Fibroblast of lung (primary cell): ENCODE measurements at regions not wholly inside any gene's neighbourhood (a gene's known extent, or its start where the extent isn't known, plus 50 kb on each side); places are given as distances from the start of the nearest gene placed in this dataset.

Experiments
- DNase-seq, 2 donors: peaks; one replicate each; pipeline versions ENCODE4 v3.0.0 to v3.0.0-alpha.2; 2010; ENCODE audit warnings: low read depth in 2 of 2
- H2AFZ ChIP-seq: 2 replicates; pipeline ENCODE4 v1.5.1; 2012; ENCODE audit warnings: low read length, control low read depth, inconsistent platforms
- H3K27ac ChIP-seq: 2 replicates; pipeline ENCODE4 v1.5.1; 2011; ENCODE audit warnings: low read length, control low read depth; ENCODE audit not compliant: insufficient read depth
- H3K27me3 ChIP-seq: 2 replicates; pipeline ENCODE4 v1.5.1; 2011; ENCODE audit warnings: mild to moderate bottlenecking, low read length; ENCODE audit not compliant: control insufficient read depth, insufficient read depth
- H3K36me3 ChIP-seq: 2 replicates; pipeline ENCODE4 v1.5.1; 2011; ENCODE audit warnings: low read length; ENCODE audit not compliant: control insufficient read depth, insufficient read depth
- H3K4me1 ChIP-seq: 2 replicates; pipeline ENCODE4 v1.5.1; 2011; ENCODE audit warnings: low read length; ENCODE audit not compliant: control insufficient read depth, insufficient read depth; ENCODE audit errors: extremely low read depth
- H3K4me2 ChIP-seq: 2 replicates; pipeline ENCODE4 v1.5.1; 2011; ENCODE audit warnings: low read length, control low read depth; ENCODE audit not compliant: insufficient read depth; ENCODE audit errors: extremely low read depth
- H3K4me3 ChIP-seq, 4 experiments: fragments of 200-600 bp in 1 of 4; sonication (generic) in 1 of 4; replicated peaks in 1 of 4; 2 replicates each; pipeline ENCODE4 v1.5.1; 2011 to 2016; ENCODE audit warnings: low read length in 4 of 4, low read depth in 3 of 4, mild to moderate bottlenecking in 3 of 4, control low read depth in 2 of 4, inconsistent platforms in 1 of 4, mixed read lengths in 1 of 4; ENCODE audit not compliant: insufficient read depth in 1 of 4; ENCODE audit errors: control extremely low read depth in 1 of 4
- H3K79me2 ChIP-seq: 2 replicates; pipeline ENCODE4 v1.5.1; 2012; ENCODE audit warnings: mild to moderate bottlenecking, low read length, inconsistent platforms; ENCODE audit not compliant: control insufficient read depth, insufficient read depth
- H3K9ac ChIP-seq: 2 replicates; pipeline ENCODE4 v1.5.1; 2011; ENCODE audit warnings: mild to moderate bottlenecking, low read length, control low read depth; ENCODE audit not compliant: insufficient read depth
- H3K9me3 ChIP-seq: 2 replicates; pipeline ENCODE4 v1.5.1; 2012; ENCODE audit warnings: low read depth, low read length; ENCODE audit not compliant: control insufficient read depth, insufficient read depth
- H4K20me1 ChIP-seq: 2 replicates; pipeline ENCODE4 v1.5.1; 2011; ENCODE audit warnings: low read length; ENCODE audit not compliant: control insufficient read depth, insufficient read depth; ENCODE audit errors: extremely low read depth
- CTCF ChIP-seq, 2 donors: IDR thresholded peaks in 1 of 2; conservative IDR thresholded peaks in 1 of 2; 1 replicate in 1 of 2; 2 replicates in 1 of 2; pipeline ENCODE4 v1.5.1; 2011 to 2012; ENCODE audit warnings: low read length in 2 of 2, control low read depth in 1 of 2, inconsistent platforms in 1 of 2, low read depth in 1 of 2, mild to moderate bottlenecking in 1 of 2
- EZH2 ChIP-seq: IDR thresholded peaks from 2 replicates; pipeline ENCODE4 v1.5.1; 2012; ENCODE audit warnings: low read length, control low read depth, mild to moderate bottlenecking; ENCODE audit errors: missing control alignments

- Histone ChIP-seq H3K4me3 (no peak overlapping the region), H3K9me3 (no peaks in the 10 kb centered on the region), H3K9ac (no peak overlapping the region), H3K27ac (no peak overlapping the region), H3K4me1 (no peaks in the 10 kb centered on the region), H3K36me3 (no peaks in the 10 kb centered on the region), H3K79me2 (no peaks in the 10 kb centered on the region), H3K4me2 (no peak overlapping the region), H4K20me1 (no peaks in the 10 kb centered on the region), H3K27me3 (no peaks in the 10 kb centered on the region), H2AFZ (no peak overlapping the region)
- TF ChIP-seq EZH2 (no peak), CTCF (conservative IDR thresholded peaks at IDR 0.05 in 1 of 2, IDR thresholded peaks at IDR 0.05 in 1 of 2; ENCODE audit: low read depth in 1 of 2, low read length in 2 of 2) (no peak)
- no peak for DNase-seq
Observed at GRCh38 chr14:98510392-98510791, 761.6 kb downstream of the BCL11B start.

GRCh38 chr14:98512501-98513251, 759.3 kb downstream of the BCL11B start:
- Histone ChIP-seq H3K4me3 (no peak overlapping the region), H3K9me3 (no peaks in the 10 kb centered on the region), H2AFZ (no peak overlapping the region), H3K27ac (no peak overlapping the region), H3K79me2 (no peaks in the 10 kb centered on the region), H3K9ac (no peak overlapping the region), H3K4me2 (no peak overlapping the region), H3K27me3 (no peaks in the 10 kb centered on the region), H4K20me1 (no peaks in the 10 kb centered on the region), H3K36me3 (no peaks in the 10 kb centered on the region), H3K4me1 (no peaks in the 10 kb centered on the region)
- no peak for TF ChIP-seq EZH2
- no peak for TF ChIP-seq CTCF (conservative IDR thresholded peaks at IDR 0.05 in 1 of 2, IDR thresholded peaks at IDR 0.05 in 1 of 2; ENCODE audit: low read depth in 1 of 2, low read length in 2 of 2)
- no peak for DNase-seq

GRCh38 chr14:98513558-98513957, 758.4 kb downstream of the BCL11B start:
- Histone ChIP-seq H3K4me1 (no peaks in the 10 kb centered on the region), H2AFZ (no peak overlapping the region), H3K27ac (no peak overlapping the region), H3K27me3 (no peaks in the 10 kb centered on the region), H4K20me1 (no peaks in the 10 kb centered on the region), H3K4me3 (no peak overlapping the region), H3K36me3 (no peaks in the 10 kb centered on the region), H3K4me2 (no peak overlapping the region), H3K79me2 (no peaks in the 10 kb centered on the region), H3K9ac (no peak overlapping the region), H3K9me3 (no peaks in the 10 kb centered on the region)
- TF ChIP-seq CTCF (conservative IDR thresholded peaks at IDR 0.05 in 1 of 2, IDR thresholded peaks at IDR 0.05 in 1 of 2; ENCODE audit: low read depth in 1 of 2, low read length in 2 of 2): no peak
- TF ChIP-seq EZH2: no peak
- no peak for DNase-seq
